ENCODE measurements at regions not wholly inside any gene's neighbourhood (a gene's known extent, or its start where the extent isn't known, plus 50 kb on each side); places are given as distances from the start of the nearest gene placed in this dataset.

DNA sequence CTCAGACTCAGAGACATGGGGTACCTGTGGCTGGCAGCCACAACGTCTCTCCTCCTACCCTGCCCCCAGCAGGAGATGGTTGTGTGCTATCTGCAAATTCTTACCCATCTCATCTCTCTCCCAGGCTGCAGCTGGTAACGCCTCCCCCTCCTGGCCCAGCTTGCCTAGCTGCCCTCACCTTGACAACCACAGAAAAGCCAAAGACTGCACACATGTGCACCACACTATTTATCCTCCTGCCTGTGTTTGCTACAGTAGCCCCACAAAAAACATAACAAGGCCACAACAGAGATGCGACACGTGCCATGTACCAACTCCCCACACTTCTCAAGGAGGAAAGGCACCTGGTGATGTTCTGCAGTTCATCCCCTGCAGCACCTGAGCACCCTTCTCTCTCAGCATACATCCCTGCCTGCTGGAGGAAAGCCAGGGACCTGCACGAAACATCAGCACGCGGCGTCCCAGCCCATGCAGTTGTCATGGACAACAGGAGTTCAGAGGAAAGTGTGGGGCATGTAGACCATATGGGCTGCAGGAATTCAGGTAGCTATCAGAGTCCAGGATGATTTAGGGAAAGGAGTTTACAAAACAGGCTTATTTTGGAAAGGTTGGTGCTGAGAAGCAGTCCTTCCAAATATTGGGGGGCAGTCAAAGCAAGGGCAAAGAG is 168.7 kb downstream of the C5orf15 start (continued):
- TF ChIP-seq, protein P1, sequence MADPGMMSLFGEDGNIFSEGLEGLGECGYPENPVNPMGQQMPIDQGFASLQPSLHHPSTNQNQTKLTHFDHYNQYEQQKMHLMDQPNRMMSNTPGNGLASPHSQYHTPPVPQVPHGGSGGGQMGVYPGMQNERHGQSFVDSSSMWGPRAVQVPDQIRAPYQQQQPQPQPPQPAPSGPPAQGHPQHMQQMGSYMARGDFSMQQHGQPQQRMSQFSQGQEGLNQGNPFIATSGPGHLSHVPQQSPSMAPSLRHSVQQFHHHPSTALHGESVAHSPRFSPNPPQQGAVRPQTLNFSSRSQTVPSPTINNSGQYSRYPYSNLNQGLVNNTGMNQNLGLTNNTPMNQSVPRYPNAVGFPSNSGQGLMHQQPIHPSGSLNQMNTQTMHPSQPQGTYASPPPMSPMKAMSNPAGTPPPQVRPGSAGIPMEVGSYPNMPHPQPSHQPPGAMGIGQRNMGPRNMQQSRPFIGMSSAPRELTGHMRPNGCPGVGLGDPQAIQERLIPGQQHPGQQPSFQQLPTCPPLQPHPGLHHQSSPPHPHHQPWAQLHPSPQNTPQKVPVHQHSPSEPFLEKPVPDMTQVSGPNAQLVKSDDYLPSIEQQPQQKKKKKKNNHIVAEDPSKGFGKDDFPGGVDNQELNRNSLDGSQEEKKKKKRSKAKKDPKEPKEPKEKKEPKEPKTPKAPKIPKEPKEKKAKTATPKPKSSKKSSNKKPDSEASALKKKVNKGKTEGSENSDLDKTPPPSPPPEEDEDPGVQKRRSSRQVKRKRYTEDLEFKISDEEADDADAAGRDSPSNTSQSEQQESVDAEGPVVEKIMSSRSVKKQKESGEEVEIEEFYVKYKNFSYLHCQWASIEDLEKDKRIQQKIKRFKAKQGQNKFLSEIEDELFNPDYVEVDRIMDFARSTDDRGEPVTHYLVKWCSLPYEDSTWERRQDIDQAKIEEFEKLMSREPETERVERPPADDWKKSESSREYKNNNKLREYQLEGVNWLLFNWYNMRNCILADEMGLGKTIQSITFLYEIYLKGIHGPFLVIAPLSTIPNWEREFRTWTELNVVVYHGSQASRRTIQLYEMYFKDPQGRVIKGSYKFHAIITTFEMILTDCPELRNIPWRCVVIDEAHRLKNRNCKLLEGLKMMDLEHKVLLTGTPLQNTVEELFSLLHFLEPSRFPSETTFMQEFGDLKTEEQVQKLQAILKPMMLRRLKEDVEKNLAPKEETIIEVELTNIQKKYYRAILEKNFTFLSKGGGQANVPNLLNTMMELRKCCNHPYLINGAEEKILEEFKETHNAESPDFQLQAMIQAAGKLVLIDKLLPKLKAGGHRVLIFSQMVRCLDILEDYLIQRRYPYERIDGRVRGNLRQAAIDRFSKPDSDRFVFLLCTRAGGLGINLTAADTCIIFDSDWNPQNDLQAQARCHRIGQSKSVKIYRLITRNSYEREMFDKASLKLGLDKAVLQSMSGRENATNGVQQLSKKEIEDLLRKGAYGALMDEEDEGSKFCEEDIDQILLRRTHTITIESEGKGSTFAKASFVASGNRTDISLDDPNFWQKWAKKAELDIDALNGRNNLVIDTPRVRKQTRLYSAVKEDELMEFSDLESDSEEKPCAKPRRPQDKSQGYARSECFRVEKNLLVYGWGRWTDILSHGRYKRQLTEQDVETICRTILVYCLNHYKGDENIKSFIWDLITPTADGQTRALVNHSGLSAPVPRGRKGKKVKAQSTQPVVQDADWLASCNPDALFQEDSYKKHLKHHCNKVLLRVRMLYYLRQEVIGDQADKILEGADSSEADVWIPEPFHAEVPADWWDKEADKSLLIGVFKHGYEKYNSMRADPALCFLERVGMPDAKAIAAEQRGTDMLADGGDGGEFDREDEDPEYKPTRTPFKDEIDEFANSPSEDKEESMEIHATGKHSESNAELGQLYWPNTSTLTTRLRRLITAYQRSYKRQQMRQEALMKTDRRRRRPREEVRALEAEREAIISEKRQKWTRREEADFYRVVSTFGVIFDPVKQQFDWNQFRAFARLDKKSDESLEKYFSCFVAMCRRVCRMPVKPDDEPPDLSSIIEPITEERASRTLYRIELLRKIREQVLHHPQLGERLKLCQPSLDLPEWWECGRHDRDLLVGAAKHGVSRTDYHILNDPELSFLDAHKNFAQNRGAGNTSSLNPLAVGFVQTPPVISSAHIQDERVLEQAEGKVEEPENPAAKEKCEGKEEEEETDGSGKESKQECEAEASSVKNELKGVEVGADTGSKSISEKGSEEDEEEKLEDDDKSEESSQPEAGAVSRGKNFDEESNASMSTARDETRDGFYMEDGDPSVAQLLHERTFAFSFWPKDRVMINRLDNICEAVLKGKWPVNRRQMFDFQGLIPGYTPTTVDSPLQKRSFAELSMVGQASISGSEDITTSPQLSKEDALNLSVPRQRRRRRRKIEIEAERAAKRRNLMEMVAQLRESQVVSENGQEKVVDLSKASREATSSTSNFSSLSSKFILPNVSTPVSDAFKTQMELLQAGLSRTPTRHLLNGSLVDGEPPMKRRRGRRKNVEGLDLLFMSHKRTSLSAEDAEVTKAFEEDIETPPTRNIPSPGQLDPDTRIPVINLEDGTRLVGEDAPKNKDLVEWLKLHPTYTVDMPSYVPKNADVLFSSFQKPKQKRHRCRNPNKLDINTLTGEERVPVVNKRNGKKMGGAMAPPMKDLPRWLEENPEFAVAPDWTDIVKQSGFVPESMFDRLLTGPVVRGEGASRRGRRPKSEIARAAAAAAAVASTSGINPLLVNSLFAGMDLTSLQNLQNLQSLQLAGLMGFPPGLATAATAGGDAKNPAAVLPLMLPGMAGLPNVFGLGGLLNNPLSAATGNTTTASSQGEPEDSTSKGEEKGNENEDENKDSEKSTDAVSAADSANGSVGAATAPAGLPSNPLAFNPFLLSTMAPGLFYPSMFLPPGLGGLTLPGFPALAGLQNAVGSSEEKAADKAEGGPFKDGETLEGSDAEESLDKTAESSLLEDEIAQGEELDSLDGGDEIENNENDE (IDR thresholded peaks at IDR 0.05; ENCODE audit: insufficient replicate concordance, low read length), result no peak
- TF ChIP-seq JUND (IDR thresholded peaks at IDR 0.05; ENCODE audit: low read length) (no peak), TAF7 (optimal IDR thresholded peaks at IDR 0.05; ENCODE audit: borderline replicate concordance, low read depth, low read length) (no peak), EZH2 (IDR thresholded peaks at IDR 0.05; ENCODE audit: low read depth, low read length, severe bottlenecking) (no peak), KDM1A (IDR thresholded peaks at IDR 0.05; ENCODE audit: borderline replicate concordance, low read length) (no peak), CEBPB (IDR thresholded peaks at IDR 0.05; ENCODE audit: low read depth, low read length) (no peak), EGR1 (IDR thresholded peaks at IDR 0.05; ENCODE audit: borderline replicate concordance, low read depth, low read length) (no peak), SP2 (IDR thresholded peaks at IDR 0.05; ENCODE audit: low read length) (no peak), GTF2F1 (IDR thresholded peaks at IDR 0.05; ENCODE audit: borderline replicate concordance, low read depth, low read length) (no peak)
- TF ChIP-seq, protein P2, sequence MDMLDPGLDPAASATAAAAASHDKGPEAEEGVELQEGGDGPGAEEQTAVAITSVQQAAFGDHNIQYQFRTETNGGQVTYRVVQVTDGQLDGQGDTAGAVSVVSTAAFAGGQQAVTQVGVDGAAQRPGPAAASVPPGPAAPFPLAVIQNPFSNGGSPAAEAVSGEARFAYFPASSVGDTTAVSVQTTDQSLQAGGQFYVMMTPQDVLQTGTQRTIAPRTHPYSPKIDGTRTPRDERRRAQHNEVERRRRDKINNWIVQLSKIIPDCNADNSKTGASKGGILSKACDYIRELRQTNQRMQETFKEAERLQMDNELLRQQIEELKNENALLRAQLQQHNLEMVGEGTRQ (IDR thresholded peaks at IDR 0.05; ENCODE audit: low read length), result no peak
